H9 (cell line): ENCODE measurements at regions not wholly inside any gene's neighbourhood (a gene's known extent, or its start where the extent isn't known, plus 50 kb on each side); places are given as distances from the start of the nearest gene placed in this dataset.

Experiments used
- DNase-seq: peaks from one replicate; pipeline ENCODE4 v3.0.0-alpha.2; 2017
- H2AFZ ChIP-seq: one replicate; pipeline ENCODE4 v1.6.1; 2013; ENCODE audit warnings: mild to moderate bottlenecking, low read length, control low read depth, moderate library complexity
- H2AK5ac ChIP-seq: 2 replicates; pipeline ENCODE4 v1.6.1; 2013; ENCODE audit warnings: low read length, control low read depth, mixed read lengths; ENCODE audit not compliant: insufficient read length
- H2BK120ac ChIP-seq: one replicate; pipeline ENCODE4 v1.6.1; 2013; ENCODE audit warnings: low read depth, mild to moderate bottlenecking, low read length, control low read depth, inconsistent platforms; ENCODE audit not compliant: poor library complexity, severe bottlenecking
- H2BK12ac ChIP-seq: 2 replicates; pipeline ENCODE4 v1.6.1; 2013; ENCODE audit warnings: low read length, control low read depth, mixed read lengths, low read depth; ENCODE audit not compliant: insufficient read length
- H2BK15ac ChIP-seq: 2 replicates; pipeline ENCODE4 v1.6.1; 2013; ENCODE audit warnings: low read depth, low read length, control low read depth
- H2BK20ac ChIP-seq: one replicate; pipeline ENCODE4 v1.6.1; 2013; ENCODE audit warnings: low read depth, mild to moderate bottlenecking, low read length, control low read depth, inconsistent platforms; ENCODE audit not compliant: poor library complexity, severe bottlenecking
- H2BK5ac ChIP-seq: 2 replicates; pipeline ENCODE4 v1.6.1; 2013; ENCODE audit warnings: low read length, control low read depth, mixed read lengths; ENCODE audit not compliant: insufficient read length
- H3K14ac ChIP-seq: 2 replicates; pipeline ENCODE4 v1.6.1; 2013; ENCODE audit warnings: low read length, control low read depth; ENCODE audit not compliant: insufficient read depth
- H3K18ac ChIP-seq: 2 replicates; pipeline ENCODE4 v1.6.1; 2013; ENCODE audit warnings: low read depth, mild to moderate bottlenecking, mixed read lengths, low read length, control low read depth; ENCODE audit not compliant: insufficient read length
- H3K23ac ChIP-seq: 2 replicates; pipeline ENCODE4 v1.6.1; 2013; ENCODE audit warnings: low read length, control low read depth, mixed read lengths, low read depth; ENCODE audit not compliant: insufficient read length
- H3K23me2 ChIP-seq: 2 replicates; pipeline ENCODE4 v1.6.1; 2013; ENCODE audit warnings: low read depth, mild to moderate bottlenecking, mixed read lengths, low read length, control low read depth; ENCODE audit not compliant: insufficient read length, poor library complexity, severe bottlenecking
- H3K27ac ChIP-seq: 2 replicates; pipeline ENCODE4 v1.5.1; 2013; ENCODE audit warnings: low read length, control low read depth, mixed read lengths, low read depth; ENCODE audit not compliant: insufficient read length
- H3K27me3 ChIP-seq: 2 replicates; pipeline ENCODE4 v1.6.1; 2013; ENCODE audit warnings: low read length, control low read depth, inconsistent platforms; ENCODE audit not compliant: insufficient read depth
- H3K4ac ChIP-seq: 2 replicates; pipeline ENCODE4 v1.6.1; 2013; ENCODE audit warnings: low read depth, mild to moderate bottlenecking, control low read depth, inconsistent platforms, low read length, moderate library complexity
- H3K4me1 ChIP-seq: 2 replicates; pipeline ENCODE4 v1.6.1; 2013; ENCODE audit warnings: low read length, control low read depth, inconsistent platforms; ENCODE audit not compliant: insufficient read depth
- H3K4me2 ChIP-seq: 2 replicates; pipeline ENCODE4 v1.6.1; 2013; ENCODE audit warnings: low read length, control low read depth, mixed read lengths; ENCODE audit not compliant: insufficient read length, insufficient read depth
- H3K56ac ChIP-seq: 2 replicates; pipeline ENCODE4 v1.6.1; 2013; ENCODE audit warnings: low read depth, mild to moderate bottlenecking, mixed read lengths, low read length, control low read depth; ENCODE audit not compliant: insufficient read length
- H3K79me1 ChIP-seq: 2 replicates; pipeline ENCODE4 v1.6.1; 2013; ENCODE audit warnings: low read depth, mild to moderate bottlenecking, moderate library complexity, low read length, control low read depth, inconsistent platforms; ENCODE audit not compliant: insufficient read depth, poor library complexity, severe bottlenecking
- H3K79me2 ChIP-seq: 2 replicates; pipeline ENCODE4 v1.6.1; 2013; ENCODE audit warnings: low read length, control low read depth, inconsistent platforms; ENCODE audit not compliant: insufficient read depth
- H3K9ac ChIP-seq: 2 replicates; pipeline ENCODE4 v1.6.1; 2013; ENCODE audit warnings: low read length, control low read depth, mixed read lengths; ENCODE audit not compliant: insufficient read length; ENCODE audit errors: extremely low read depth
- H3K9me3 ChIP-seq: one replicate; pipeline ENCODE4 v1.6.1; 2013; ENCODE audit warnings: low read depth, low read length, inconsistent platforms; ENCODE audit not compliant: control insufficient read depth
- H3T11ph ChIP-seq: one replicate; pipeline ENCODE4 v1.6.1; 2013; ENCODE audit warnings: mild to moderate bottlenecking, low read length, control low read depth, inconsistent platforms
- H4K20me1 ChIP-seq: one replicate; pipeline ENCODE4 v1.6.1; 2013; ENCODE audit not compliant: control insufficient read depth, insufficient read length, insufficient read depth
- H4K5ac ChIP-seq: 2 replicates; pipeline ENCODE4 v1.6.1; 2013; ENCODE audit warnings: low read depth, mild to moderate bottlenecking, mixed read lengths, low read length, control low read depth; ENCODE audit not compliant: insufficient read length
- H4K8ac ChIP-seq: replicated peaks from 2 replicates; pipeline ENCODE4 v1.6.1; 2013; ENCODE audit warnings: low read length, control low read depth, mixed read lengths, low read depth; ENCODE audit not compliant: insufficient read length
- H4K91ac ChIP-seq: 2 replicates; pipeline ENCODE4 v1.6.1; 2013; ENCODE audit warnings: low read depth, mild to moderate bottlenecking, moderate library complexity, mixed read lengths, low read length, control low read depth; ENCODE audit not compliant: insufficient read length
- H3K27ac Mint-ChIP-seq, 3 experiments: 2 replicates in 2 of 3; 3 replicates in 1 of 3; pipeline ENCODE4 v1.8.0; 2020 to 2021; ENCODE audit warnings: mixed read lengths in 3 of 3, mild to moderate bottlenecking in 1 of 3, moderate library complexity in 1 of 3
- H3K27me3 Mint-ChIP-seq: 2 replicates; pipeline ENCODE4 v1.8.0; 2021; ENCODE audit warnings: low read depth, mild to moderate bottlenecking, moderate library complexity, mixed read lengths
- H3K36me3 Mint-ChIP-seq, 3 experiments: 2 replicates in 2 of 3; 3 replicates in 1 of 3; pipeline ENCODE4 v1.8.0; 2020 to 2021; ENCODE audit warnings: low read depth in 3 of 3, mixed read lengths in 3 of 3; ENCODE audit not compliant: insufficient read depth in 1 of 3
- H3K4me1 Mint-ChIP-seq, 2 experiments: 2 replicates each; pipeline ENCODE4 v1.8.0; 2020; ENCODE audit warnings: mixed read lengths in 2 of 2
- H3K4me3 Mint-ChIP-seq, 2 experiments: 2 replicates in 1 of 2; 3 replicates in 1 of 2; pipeline ENCODE4 v1.8.0; 2020 to 2021; ENCODE audit warnings: mild to moderate bottlenecking in 2 of 2, mixed read lengths in 2 of 2, moderate library complexity in 1 of 2
- H3K9me3 Mint-ChIP-seq, 2 experiments: 2 replicates in 1 of 2; 3 replicates in 1 of 2; pipeline ENCODE4 v1.8.0; 2020; ENCODE audit warnings: mild to moderate bottlenecking in 2 of 2, mixed read lengths in 2 of 2, moderate library complexity in 1 of 2
- WGBS: extraction: QIAGEN DNeasy Blood & Tissue Kit; methylation state at CpG from one replicate; pipeline ENCODE4 v1.1.7; 2013; ENCODE audit warnings: missing lambda C conversion rate, low lambda C conversion rate, mixed read lengths; ENCODE audit not compliant: insufficient read length; ENCODE audit errors: extremely low coverage; 5-methylcytosine and 5-hydroxymethylcytosine counted together
- TF ChIP-seq, protein P1 (sequence below): fragments of 200-600 bp; sonication (generic); conservative IDR thresholded peaks from 3 replicates; pipeline ENCODE4 v1.8.0; 2021; ENCODE audit warnings: antibody characterized with exemption, mild to moderate bottlenecking

DNA sequence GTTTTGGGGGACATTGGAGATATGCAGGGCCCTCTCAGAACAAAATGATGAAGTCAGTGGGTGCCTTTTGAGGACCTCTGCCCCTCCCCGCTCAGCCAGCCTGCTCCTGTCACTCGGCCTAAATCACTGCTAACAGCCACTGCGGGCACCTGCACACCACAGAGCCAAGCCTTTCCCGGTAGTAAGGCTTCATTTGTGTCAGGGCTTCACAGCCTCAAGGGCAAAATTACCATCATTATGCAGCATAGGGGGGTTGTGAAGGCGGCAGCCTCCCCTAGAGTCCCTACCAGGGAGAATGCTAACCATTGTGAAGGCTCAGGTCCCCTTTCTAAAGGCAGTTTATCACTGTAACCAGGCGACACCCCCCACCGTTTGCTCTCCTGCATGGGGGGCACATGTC, 519.8 kb upstream of the MYT1L start:
- no peak overlapping the region for H3K14ac ChIP-seq
- no peak overlapping the region for H2BK20ac ChIP-seq
- no peak overlapping the region for H2BK5ac ChIP-seq
- no peak overlapping the region for H3K56ac ChIP-seq
- no peaks in the 10 kb centered on the region for H4K20me1 ChIP-seq
- H3K79me1 ChIP-seq: no peaks in the 10 kb centered on the region
- no peak overlapping the region for H2BK120ac ChIP-seq
- no peak overlapping the region for H3T11ph ChIP-seq
- no peak overlapping the region for H4K5ac ChIP-seq
- no peaks in the 10 kb centered on the region; the same call in 1 of the 2 replicates for H3K4me1 ChIP-seq
- Mint-ChIP-seq H3K4me3 (no peak overlapping the region; a peak in 1 of 5 replicates), H3K27me3 (no peaks in the 10 kb centered on the region), H3K27ac (peak overlapping the region in 1 of 3 experiments; percentile 60; a peak in 2 of 7 replicates), H3K4me1 (peaks cover 13 to 22% of the 10 kb centered on the region in 2 experiments), H3K36me3 (no peaks in the 10 kb centered on the region), H3K9me3 (no peaks in the 10 kb centered on the region)
- no peak overlapping the region for H2BK12ac ChIP-seq
- no peak overlapping the region for H3K23ac ChIP-seq
- no peak overlapping the region for H3K4ac ChIP-seq
- no peak overlapping the region for H2AK5ac ChIP-seq
- H3K9ac ChIP-seq: no peak overlapping the region
- H3K27me3 ChIP-seq: no peaks in the 10 kb centered on the region
- no peak overlapping the region for H2BK15ac ChIP-seq
- no peak overlapping the region for H3K18ac ChIP-seq
- no peaks in the 10 kb centered on the region for H3K79me2 ChIP-seq
- TF ChIP-seq, protein P1, sequence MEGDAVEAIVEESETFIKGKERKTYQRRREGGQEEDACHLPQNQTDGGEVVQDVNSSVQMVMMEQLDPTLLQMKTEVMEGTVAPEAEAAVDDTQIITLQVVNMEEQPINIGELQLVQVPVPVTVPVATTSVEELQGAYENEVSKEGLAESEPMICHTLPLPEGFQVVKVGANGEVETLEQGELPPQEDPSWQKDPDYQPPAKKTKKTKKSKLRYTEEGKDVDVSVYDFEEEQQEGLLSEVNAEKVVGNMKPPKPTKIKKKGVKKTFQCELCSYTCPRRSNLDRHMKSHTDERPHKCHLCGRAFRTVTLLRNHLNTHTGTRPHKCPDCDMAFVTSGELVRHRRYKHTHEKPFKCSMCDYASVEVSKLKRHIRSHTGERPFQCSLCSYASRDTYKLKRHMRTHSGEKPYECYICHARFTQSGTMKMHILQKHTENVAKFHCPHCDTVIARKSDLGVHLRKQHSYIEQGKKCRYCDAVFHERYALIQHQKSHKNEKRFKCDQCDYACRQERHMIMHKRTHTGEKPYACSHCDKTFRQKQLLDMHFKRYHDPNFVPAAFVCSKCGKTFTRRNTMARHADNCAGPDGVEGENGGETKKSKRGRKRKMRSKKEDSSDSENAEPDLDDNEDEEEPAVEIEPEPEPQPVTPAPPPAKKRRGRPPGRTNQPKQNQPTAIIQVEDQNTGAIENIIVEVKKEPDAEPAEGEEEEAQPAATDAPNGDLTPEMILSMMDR: no peak
- no peak overlapping the region for H4K91ac ChIP-seq
- WGBS: no CpG with 5 or more reads among the region's 7 CpGs
- no peaks in the 10 kb centered on the region for H3K23me2 ChIP-seq
- H3K27ac ChIP-seq: no peak overlapping the region
- no peak overlapping the region for H4K8ac ChIP-seq
- no peak for DNase-seq
- no peaks in the 10 kb centered on the region for H3K9me3 ChIP-seq
- H3K4me2 ChIP-seq: no peak overlapping the region
- H2AFZ ChIP-seq: no peak overlapping the region
